Endothelial cell of umbilical vein (primary cell): ENCODE measurements at regions not wholly inside any gene's neighbourhood (a gene's known extent, or its start where the extent isn't known, plus 50 kb on each side); places are given as distances from the start of the nearest gene placed in this dataset.

Experiments
- EZH2 ChIP-seq: IDR thresholded peaks from 2 replicates; pipeline ENCODE4 v1.6.1; 2012; ENCODE audit warnings: borderline replicate concordance, low read depth, mild to moderate bottlenecking, moderate library complexity, low read length, inconsistent platforms; ENCODE audit not compliant: severe bottlenecking
- MAX ChIP-seq: IDR thresholded peaks from 2 replicates; pipeline ENCODE4 v1.6.1; 2011; ENCODE audit not compliant: insufficient read depth, insufficient read length
- POLR2A ChIP-seq: IDR thresholded peaks from 2 replicates; pipeline ENCODE4 v1.6.1; 2012; ENCODE audit warnings: low read depth, mild to moderate bottlenecking, control low read depth, low read length
- POLR2AphosphoS5 ChIP-seq: IDR thresholded peaks from 2 replicates; pipeline ENCODE4 v1.6.1; 2012; ENCODE audit warnings: low read depth, mild to moderate bottlenecking, control low read depth, low read length, moderate library complexity; ENCODE audit not compliant: insufficient read depth
- TF ChIP-seq, protein P1 (sequence below), 2 donors: IDR thresholded peaks; 1 replicate in 1 of 2; 2 replicates in 1 of 2; pipeline ENCODE4 v1.5.1; 2011; ENCODE audit warnings: low read length in 2 of 2, mild to moderate bottlenecking in 2 of 2, moderate library complexity in 2 of 2, control low read depth in 1 of 2, inconsistent platforms in 1 of 2, low read depth in 1 of 2; ENCODE audit not compliant: insufficient read depth in 1 of 2; ENCODE audit errors: extremely low read depth in 1 of 2

- TF ChIP-seq EZH2 = no peak
- TF ChIP-seq, protein P1, sequence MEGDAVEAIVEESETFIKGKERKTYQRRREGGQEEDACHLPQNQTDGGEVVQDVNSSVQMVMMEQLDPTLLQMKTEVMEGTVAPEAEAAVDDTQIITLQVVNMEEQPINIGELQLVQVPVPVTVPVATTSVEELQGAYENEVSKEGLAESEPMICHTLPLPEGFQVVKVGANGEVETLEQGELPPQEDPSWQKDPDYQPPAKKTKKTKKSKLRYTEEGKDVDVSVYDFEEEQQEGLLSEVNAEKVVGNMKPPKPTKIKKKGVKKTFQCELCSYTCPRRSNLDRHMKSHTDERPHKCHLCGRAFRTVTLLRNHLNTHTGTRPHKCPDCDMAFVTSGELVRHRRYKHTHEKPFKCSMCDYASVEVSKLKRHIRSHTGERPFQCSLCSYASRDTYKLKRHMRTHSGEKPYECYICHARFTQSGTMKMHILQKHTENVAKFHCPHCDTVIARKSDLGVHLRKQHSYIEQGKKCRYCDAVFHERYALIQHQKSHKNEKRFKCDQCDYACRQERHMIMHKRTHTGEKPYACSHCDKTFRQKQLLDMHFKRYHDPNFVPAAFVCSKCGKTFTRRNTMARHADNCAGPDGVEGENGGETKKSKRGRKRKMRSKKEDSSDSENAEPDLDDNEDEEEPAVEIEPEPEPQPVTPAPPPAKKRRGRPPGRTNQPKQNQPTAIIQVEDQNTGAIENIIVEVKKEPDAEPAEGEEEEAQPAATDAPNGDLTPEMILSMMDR (IDR thresholded peaks at IDR 0.05; ENCODE audit: extremely low read depth in 1 of 2, insufficient read depth in 1 of 2, low read depth in 1 of 2, low read length in 2 of 2) = no peak
- TF ChIP-seq POLR2A = no peak
- TF ChIP-seq POLR2AphosphoS5 = no peak
- TF ChIP-seq MAX = no peak
Measured at GRCh38 chr7:17552373-17552772, 253.9 kb downstream of the AHR start.
